Loucy (cell line): ENCODE measurements at regions not wholly inside any gene's neighbourhood (a gene's known extent, or its start where the extent isn't known, plus 50 kb on each side); places are given as distances from the start of the nearest gene placed in this dataset.

Source experiments
- H2AFZ ChIP-seq: fragments of 200-600 bp; sonication (generic); 2 replicates; pipeline ENCODE4 v1.6.0; 2016; ENCODE audit warnings: antibody characterized with exemption, mild to moderate bottlenecking, low read length, moderate library complexity
- H3F3A ChIP-seq: fragments of 200-600 bp; 2 replicates; pipeline ENCODE4 v1.6.0; 2016; ENCODE audit warnings: antibody characterized with exemption, low read depth, mild to moderate bottlenecking
- H3K27me3 ChIP-seq: fragments of 200-600 bp; sonication (generic); 2 replicates; pipeline ENCODE4 v1.6.1; 2014; ENCODE audit warnings: low read length, mild to moderate bottlenecking; ENCODE audit not compliant: insufficient read depth, poor library complexity, severe bottlenecking
- H3K36me3 ChIP-seq: fragments of 200-600 bp; sonication (generic); 2 replicates; pipeline ENCODE4 v1.6.1; 2016; ENCODE audit warnings: low read length; ENCODE audit not compliant: insufficient read depth
- H3K4me1 ChIP-seq: fragments of 200-600 bp; sonication (generic); 2 replicates; pipeline ENCODE4 v1.5.1; 2014; ENCODE audit warnings: low read length, mild to moderate bottlenecking; ENCODE audit not compliant: insufficient read depth, poor library complexity, severe bottlenecking
- H3K4me2 ChIP-seq: fragments of 200-600 bp; sonication (generic); 2 replicates; pipeline ENCODE4 v1.6.0; 2014; ENCODE audit warnings: antibody characterized with exemption, low read length, low read depth, mild to moderate bottlenecking; ENCODE audit not compliant: poor library complexity, severe bottlenecking
- H3K4me3 ChIP-seq: fragments of 200-600 bp; sonication (generic); 2 replicates; pipeline ENCODE4 v1.5.1; 2014; ENCODE audit warnings: low read length, mild to moderate bottlenecking, mixed read lengths; ENCODE audit not compliant: poor library complexity, severe bottlenecking
- H3K79me2 ChIP-seq: fragments of 200-600 bp; sonication (generic); 2 replicates; pipeline ENCODE4 v1.6.1; 2014; ENCODE audit warnings: low read length; ENCODE audit not compliant: insufficient read depth
- H3K9ac ChIP-seq: fragments of 200-600 bp; sonication (generic); 2 replicates; pipeline ENCODE4 v1.6.0; 2014; ENCODE audit warnings: mild to moderate bottlenecking, low read depth, low read length, moderate library complexity; ENCODE audit not compliant: poor library complexity, severe bottlenecking
- H3K9me2 ChIP-seq: fragments of 200-600 bp; sonication (generic); replicated peaks from 2 replicates; pipeline ENCODE4 v1.6.1; 2016; ENCODE audit warnings: low read depth, low read length, mixed read lengths
- H3K9me3 ChIP-seq: fragments of 200-600 bp; sonication (generic); 2 replicates; pipeline ENCODE4 v1.6.1; 2014; ENCODE audit warnings: mild to moderate bottlenecking, antibody characterized with exemption, low read length, low read depth; ENCODE audit not compliant: insufficient read depth
- H4K20me1 ChIP-seq: fragments of 200-600 bp; sonication (generic); 2 replicates; pipeline ENCODE4 v1.6.0; 2014; ENCODE audit warnings: antibody characterized with exemption, low read length, mild to moderate bottlenecking; ENCODE audit not compliant: insufficient read depth, poor library complexity, severe bottlenecking
- CTCF ChIP-seq: fragments of 200-600 bp; sonication (generic); conservative IDR thresholded peaks from 2 replicates; pipeline ENCODE4 v1.5.1; 2014; ENCODE audit warnings: mild to moderate bottlenecking, antibody characterized with exemption, low read length
- EZH2phosphoT487 ChIP-seq: fragments of 200-600 bp; IDR thresholded peaks from 2 replicates; pipeline ENCODE4 v1.6.1; 2018; ENCODE audit warnings: antibody characterized with exemption, mild to moderate bottlenecking, moderate library complexity, borderline replicate concordance

- Histone ChIP-seq H3K9me2 (no peaks in the 10 kb centered on the region), H3K36me3 (no peaks in the 10 kb centered on the region), H3K9ac (no peak overlapping the region), H3F3A (no peaks in the 10 kb centered on the region), H3K4me3 (no peak overlapping the region), H3K27me3 (no peaks in the 10 kb centered on the region), H3K79me2 (no peaks in the 10 kb centered on the region), H3K9me3 (no peaks in the 10 kb centered on the region), H3K4me2 (no peak overlapping the region), H2AFZ (no peak overlapping the region), H4K20me1 (no peaks in the 10 kb centered on the region), H3K4me1 (no peaks in the 10 kb centered on the region)
- TF ChIP-seq CTCF (no peak), EZH2phosphoT487 (no peak)
Observed at GRCh38 chr12:65526311-65526710, 247.8 kb downstream of the MSRB3 start.

DNA sequence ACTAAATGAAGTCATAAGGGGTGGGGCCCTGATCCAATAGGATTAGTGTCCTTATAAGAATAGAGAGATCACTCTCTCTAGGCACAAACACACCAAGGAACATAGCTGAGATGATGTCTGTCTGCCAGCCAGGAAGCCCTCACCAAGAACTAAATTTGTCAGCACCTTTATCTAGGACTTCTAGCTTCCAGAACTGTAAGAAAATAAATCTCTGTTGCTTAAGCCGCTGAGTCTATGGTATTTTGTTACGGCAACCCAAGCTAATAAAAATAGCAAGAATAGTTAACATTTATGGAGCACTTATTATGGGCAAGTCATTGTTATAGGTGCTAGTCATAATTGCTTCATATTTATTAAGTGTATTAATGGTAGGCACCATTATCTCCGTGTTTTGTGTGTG lies 249.6 kb downstream of the MSRB3 start:
- Histone ChIP-seq H3K79me2 (no peaks in the 10 kb centered on the region), H3F3A (no peaks in the 10 kb centered on the region), H3K36me3 (no peaks in the 10 kb centered on the region), H4K20me1 (no peaks in the 10 kb centered on the region), H3K27me3 (peaks cover 5% of the 10 kb centered on the region), H3K9me3 (no peaks in the 10 kb centered on the region), H3K4me2 (no peak overlapping the region), H3K9ac (no peak overlapping the region), H3K4me1 (peaks cover 10% of the 10 kb centered on the region), H2AFZ (no peak overlapping the region), H3K4me3 (no peak overlapping the region), H3K9me2 (no peaks in the 10 kb centered on the region)
- TF ChIP-seq CTCF (no peak), EZH2phosphoT487 (no peak)

DNA sequence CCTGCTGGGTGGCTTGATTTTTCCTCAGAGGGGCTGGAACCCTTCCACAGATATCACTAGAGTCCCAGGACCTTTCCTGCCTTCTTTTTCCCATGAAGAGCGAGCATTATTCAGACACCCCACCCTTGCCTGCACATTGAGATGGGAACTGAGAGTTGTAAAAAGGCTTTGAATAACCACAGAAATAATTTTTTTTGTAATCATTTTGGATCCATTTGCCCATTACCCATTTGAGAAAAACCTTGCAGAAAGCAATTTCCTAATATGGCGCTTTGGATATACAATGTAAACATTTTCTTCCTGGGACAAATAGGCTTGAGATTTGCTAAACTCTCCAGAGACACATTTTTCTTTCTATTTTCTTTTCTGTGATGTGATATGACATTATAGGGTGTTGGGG lies 250.6 kb downstream of the MSRB3 start:
- no peak overlapping the region for H3K4me2 ChIP-seq

More for the DNA sequence above, 250.6 kb downstream of the MSRB3 start:
- TF ChIP-seq CTCF (no peak), EZH2phosphoT487 (no peak)
- Histone ChIP-seq H3K9ac (no peak overlapping the region), H3K36me3 (no peaks in the 10 kb centered on the region), H3K27me3 (peaks cover 5% of the 10 kb centered on the region), H2AFZ (no peak overlapping the region), H3K4me1 (peaks cover 19% of the 10 kb centered on the region), H3K79me2 (no peaks in the 10 kb centered on the region), H3K4me3 (no peak overlapping the region), H4K20me1 (no peaks in the 10 kb centered on the region), H3K9me3 (no peaks in the 10 kb centered on the region), H3F3A (0 out of 2 replicates have a peak, but pooled peaks cover under 1% of the 10 kb centered on the region), H3K9me2 (no peaks in the 10 kb centered on the region)
